Activated T-cell treated with anti-CD3 and anti-CD28 coated beads, Interleukin-2, amount 50 U/mL, for 72 hours (primary cell): ENCODE measurements at regions not wholly inside any gene's neighbourhood (a gene's known extent, or its start where the extent isn't known, plus 50 kb on each side); places are given as distances from the start of the nearest gene placed in this dataset.
"Not testable (repeated sequence)": the region's sequence is repeated elsewhere in the genome, so short reads cannot be mapped to it uniquely, and the experiment has no call there.

Source experiments
- ATAC-seq, 2 donors: fragments of 150-1000 bp; cut with Tn5 transposase; replicated peaks in 1 of 2; 2 replicates each; pipeline ENCODE4 v1.10.0; 2021; ENCODE audit warnings: moderate library complexity in 2 of 2, mild to moderate bottlenecking in 1 of 2
- DNase-seq, 2 donors: peaks; one replicate each; pipeline ENCODE4 v3.0.0; 2021 to 2022; ENCODE audit warnings: mixed read lengths in 1 of 2
- H3K27ac Mint-ChIP-seq: one replicate; pipeline ENCODE4 v1.8.0; 2022; ENCODE audit warnings: mild to moderate bottlenecking, moderate library complexity, mixed read lengths
- H3K27me3 Mint-ChIP-seq: one replicate; pipeline ENCODE4 v1.8.0; 2022; ENCODE audit warnings: low read depth, mixed read lengths
- H3K36me3 Mint-ChIP-seq, 2 donors: one replicate each; pipeline ENCODE4 v1.8.0; 2022; ENCODE audit warnings: mixed read lengths in 2 of 2, mild to moderate bottlenecking in 1 of 2; ENCODE audit not compliant: insufficient read depth in 2 of 2
- H3K4me1 Mint-ChIP-seq: one replicate; pipeline ENCODE4 v1.8.0; 2022; ENCODE audit warnings: low read depth, mixed read lengths
- H3K4me3 Mint-ChIP-seq, 2 donors: one replicate each; pipeline ENCODE4 v1.8.0; 2022; ENCODE audit warnings: mild to moderate bottlenecking in 2 of 2, mixed read lengths in 2 of 2, moderate library complexity in 2 of 2
- H3K9me3 Mint-ChIP-seq, 2 donors: one replicate each; pipeline ENCODE4 v1.8.0; 2022; ENCODE audit warnings: mixed read lengths in 2 of 2

- Mint-ChIP-seq H3K9me3 (peaks cover 7% of the 10 kb centered on the region in 2 donors), H3K27me3 (no peaks in the 10 kb centered on the region), H3K4me1 (peaks cover 17% of the 10 kb centered on the region), H3K4me3 (no peak overlapping the region), H3K27ac (no peak overlapping the region), H3K36me3 (peaks cover 6 to 8% of the 10 kb centered on the region in 2 donors)
- ATAC-seq = no peak
- DNase-seq = no peak
Observed at GRCh38 chr12:47507221-47507620, 198.6 kb downstream of the RPAP3 start.

- Mint-ChIP-seq H3K9me3 (peaks cover 7 to 12% of the 10 kb centered on the region in 2 donors), H3K4me3 (peak overlapping the region in 1 of 2 donors; percentile 8), H3K27me3 (no peaks in the 10 kb centered on the region), H3K27ac (no peak overlapping the region), H3K36me3 (peaks cover 4 to 7% of the 10 kb centered on the region in 2 donors), H3K4me1 (peaks cover 17% of the 10 kb centered on the region)
- peak in 1 of 2 donors; percentile 2 for DNase-seq
- ATAC-seq = peak; percentile 65 to 70
Observed at GRCh38 chr12:47504775-47505446, 200.9 kb downstream of the RPAP3 start.

GRCh38 chr12:47493801-47494200 is 212.0 kb downstream of the RPAP3 start:
- Mint-ChIP-seq H3K36me3 (peaks cover 2 to 10% of the 10 kb centered on the region in 2 donors), H3K9me3 (peaks cover 7 to 8% of the 10 kb centered on the region in 2 donors), H3K4me3 (no peak overlapping the region), H3K4me1 (no peaks in the 10 kb centered on the region), H3K27ac (no peak overlapping the region), H3K27me3 (peaks cover 7% of the 10 kb centered on the region)
- DNase-seq (no peak), ATAC-seq (no peak)

GRCh38 chr12:47491516-47492305 is 214.1 kb downstream of the RPAP3 start:
- peaks cover 10 to 13% of the 10 kb centered on the region in 2 donors for H3K9me3 Mint-ChIP-seq
- H3K27me3 Mint-ChIP-seq = peaks cover 7% of the 10 kb centered on the region
- H3K36me3 Mint-ChIP-seq = peaks cover 8 to 14% of the 10 kb centered on the region in 2 donors
- no peak overlapping the region for H3K4me3 Mint-ChIP-seq
- DNase-seq (no peak), ATAC-seq (no peak)
- no peak overlapping the region for H3K27ac Mint-ChIP-seq
- H3K4me1 Mint-ChIP-seq = peaks cover 8% of the 10 kb centered on the region

GRCh38 chr12:47488888-47489287 is 216.9 kb downstream of the RPAP3 start:
- H3K9me3 Mint-ChIP-seq = peaks cover 13 to 15% of the 10 kb centered on the region in 2 donors

GRCh38 chr12:47481041-47481440 is 224.8 kb downstream of the RPAP3 start:
- Mint-ChIP-seq H3K4me1 (no peaks in the 10 kb centered on the region), H3K9me3 (peaks cover 11 to 19% of the 10 kb centered on the region in 2 donors), H3K27me3 (peaks cover 10% of the 10 kb centered on the region), H3K36me3 (peaks cover 3 to 12% of the 10 kb centered on the region in 2 donors), H3K4me3 (no peak overlapping the region), H3K27ac (no peak overlapping the region)
- no peak for DNase-seq
- no peak for ATAC-seq

More at GRCh38 chr12:47488888-47489287, 216.9 kb downstream of the RPAP3 start:
- Mint-ChIP-seq H3K27ac (no peak overlapping the region), H3K36me3 (peaks cover 8 to 16% of the 10 kb centered on the region in 2 donors), H3K4me1 (peaks cover 8% of the 10 kb centered on the region), H3K4me3 (no peak overlapping the region), H3K27me3 (peaks cover 12% of the 10 kb centered on the region)
- ATAC-seq (no peak), DNase-seq (no peak)

GRCh38 chr12:47478426-47478825 is 227.4 kb downstream of the RPAP3 start:
- DNase-seq (no peak), ATAC-seq (no peak)
- Mint-ChIP-seq H3K27me3 (peaks cover 5% of the 10 kb centered on the region), H3K9me3 (peaks cover 15 to 24% of the 10 kb centered on the region in 2 donors), H3K36me3 (peaks cover 8 to 17% of the 10 kb centered on the region in 2 donors), H3K4me1 (peaks cover under 1% of the 10 kb centered on the region), H3K4me3 (no peak overlapping the region), H3K27ac (no peak overlapping the region)

GRCh38 chr12:47473091-47473490 is 232.7 kb downstream of the RPAP3 start:
- H3K27ac Mint-ChIP-seq = no peak overlapping the region
- H3K36me3 Mint-ChIP-seq = peaks cover 8 to 22% of the 10 kb centered on the region in 2 donors
- H3K4me1 Mint-ChIP-seq = peaks cover 7% of the 10 kb centered on the region
- DNase-seq = no peak
- peaks cover 17 to 18% of the 10 kb centered on the region in 2 donors for H3K9me3 Mint-ChIP-seq
- peaks cover 1% of the 10 kb centered on the region for H3K27me3 Mint-ChIP-seq
- no peak overlapping the region for H3K4me3 Mint-ChIP-seq
- ATAC-seq = no peak

GRCh38 chr12:47470349-47470748 is 235.5 kb downstream of the RPAP3 start:
- peaks cover 0 to 10% of the 10 kb centered on the region in 2 donors for H3K36me3 Mint-ChIP-seq
- ATAC-seq, DNase-seq, H3K9me3 Mint-ChIP-seq, H3K27ac Mint-ChIP-seq, H3K4me3 Mint-ChIP-seq, H3K4me1 Mint-ChIP-seq, H3K27me3 Mint-ChIP-seq: not testable (repeated sequence)

GRCh38 chr12:47463918-47464317 is 241.9 kb downstream of the RPAP3 start:
- DNase-seq, H3K4me3 Mint-ChIP-seq, H3K4me1 Mint-ChIP-seq, H3K9me3 Mint-ChIP-seq, ATAC-seq, H3K27me3 Mint-ChIP-seq, H3K27ac Mint-ChIP-seq: not testable (repeated sequence)
- peaks cover 11 to 13% of the 10 kb centered on the region in 2 donors for H3K36me3 Mint-ChIP-seq

- peaks cover 7 to 13% of the 10 kb centered on the region in 2 donors for H3K36me3 Mint-ChIP-seq
- DNase-seq (no peak), ATAC-seq (no peak)
- peaks cover 5 to 11% of the 10 kb centered on the region in 2 donors for H3K9me3 Mint-ChIP-seq
- H3K4me3 Mint-ChIP-seq = no peak overlapping the region
- H3K27me3 Mint-ChIP-seq = no peaks in the 10 kb centered on the region
- H3K4me1 Mint-ChIP-seq = no peaks in the 10 kb centered on the region
- H3K27ac Mint-ChIP-seq = no peak overlapping the region
Observed at GRCh38 chr12:47458279-47458678, 247.6 kb downstream of the RPAP3 start.

GRCh38 chr12:47449797-47450196 is 256.0 kb downstream of the RPAP3 start:
- Mint-ChIP-seq H3K4me1 (no peaks in the 10 kb centered on the region), H3K27me3 (no peaks in the 10 kb centered on the region), H3K27ac (no peak overlapping the region), H3K9me3 (peaks cover 4 to 5% of the 10 kb centered on the region in 2 donors), H3K4me3 (no peak overlapping the region), H3K36me3 (no peaks in the 10 kb centered on the region)
- ATAC-seq (no peak), DNase-seq (no peak)

- Mint-ChIP-seq H3K9me3 (peaks cover 17 to 25% of the 10 kb centered on the region in 2 donors), H3K4me3 (no peak overlapping the region), H3K27me3 (no peaks in the 10 kb centered on the region), H3K27ac (no peak overlapping the region), H3K4me1 (no peaks in the 10 kb centered on the region), H3K36me3 (peaks cover 13 to 14% of the 10 kb centered on the region in 2 donors)
- no peak for ATAC-seq
- DNase-seq = no peak
Observed at GRCh38 chr12:47442310-47442709, 263.5 kb downstream of the RPAP3 start.
